ENCODE measurements at regions not wholly inside any gene's neighbourhood (a gene's known extent, or its start where the extent isn't known, plus 50 kb on each side); places are given as distances from the start of the nearest gene placed in this dataset.

- TF ChIP-seq CTCF (conservative IDR thresholded peaks at IDR 0.05 in 1 of 2, IDR thresholded peaks at IDR 0.05 in 1 of 2; ENCODE audit: extremely low read depth in 1 of 2, insufficient read depth in 1 of 2, low read depth in 1 of 2, low read length in 2 of 2) (no peak), EZH2 (IDR thresholded peaks at IDR 0.05; ENCODE audit: borderline replicate concordance, low read length) (no peak)
Measured at GRCh38 chr4:138021139-138021830, 220.9 kb downstream of the SLC7A11 start.
